ENCODE measurements at regions not wholly inside any gene's neighbourhood (a gene's known extent, or its start where the extent isn't known, plus 50 kb on each side); places are given as distances from the start of the nearest gene placed in this dataset.
A peak's percentile ranks its signal among the peaks of the same experiment; 100 is the strongest.

- Histone ChIP-seq H3K4me1 (ENCODE audit: control insufficient read depth in 3 of 3, insufficient read depth in 2 of 3, low read depth in 1 of 3, low read length in 2 of 3) (peaks cover 0 to 21% (median 0%) of the 10 kb centered on the region in 3 donors), H3K9me3 (ENCODE audit: control insufficient read depth in 2 of 2, insufficient read depth in 1 of 2, low read depth in 1 of 2, low read length in 1 of 2) (no peaks in the 10 kb centered on the region), H3K27me3 (ENCODE audit: control insufficient read depth in 3 of 3, insufficient read depth in 3 of 3, low read length in 3 of 3) (no peaks in the 10 kb centered on the region), H3K27ac (ENCODE audit: low read depth in 1 of 3, low read length in 2 of 3) (no peak overlapping the region), H3K36me3 (ENCODE audit: control insufficient read depth in 3 of 3, insufficient read depth in 2 of 3, low read depth in 1 of 3, low read length in 3 of 3) (no peaks in the 10 kb centered on the region), H3K4me3 (ENCODE audit: low read depth in 1 of 3, low read length in 3 of 3) (no peak overlapping the region)
- 14 to 59% (median 24%) methylated on average over 3 of the region's 3 CpGs for WGBS, 3 donors
- no peak for FAIRE-seq
- DNase-seq = peak; percentile 38 to 65
Measured at GRCh38 chr11:15765530-15765929, 590.8 kb downstream of the SOX6 start.

GRCh38 chr11:15768321-15768720 is 588.0 kb downstream of the SOX6 start:
- H3K9me3 ChIP-seq (ENCODE audit: control insufficient read depth in 2 of 2, insufficient read depth in 1 of 2, low read depth in 1 of 2, low read length in 1 of 2) = no peaks in the 10 kb centered on the region
- no peaks in the 10 kb centered on the region for H3K36me3 ChIP-seq (ENCODE audit: control insufficient read depth in 3 of 3, insufficient read depth in 2 of 3, low read depth in 1 of 3, low read length in 3 of 3)
- peaks cover 0 to 26% (median 0%) of the 10 kb centered on the region in 3 donors for H3K4me1 ChIP-seq (ENCODE audit: control insufficient read depth in 3 of 3, insufficient read depth in 2 of 3, low read depth in 1 of 3, low read length in 2 of 3)
- no peak for FAIRE-seq
- DNase-seq = no peak
- H3K27ac ChIP-seq (ENCODE audit: low read depth in 1 of 3, low read length in 2 of 3) = peak overlapping the region in 1 of 3 donors; percentile 78
- no peak overlapping the region for H3K4me3 ChIP-seq (ENCODE audit: low read depth in 1 of 3, low read length in 3 of 3)
- H3K27me3 ChIP-seq (ENCODE audit: control insufficient read depth in 3 of 3, insufficient read depth in 3 of 3, low read length in 3 of 3) = no peaks in the 10 kb centered on the region
- WGBS, 3 donors = 87 to 95% (median 93%) methylated on average over 5 of the region's 5 CpGs

- peaks cover 0 to 26% (median 0%) of the 10 kb centered on the region in 3 donors for H3K4me1 ChIP-seq (ENCODE audit: control insufficient read depth in 3 of 3, insufficient read depth in 2 of 3, low read depth in 1 of 3, low read length in 2 of 3)
- H3K4me3 ChIP-seq (ENCODE audit: low read depth in 1 of 3, low read length in 3 of 3) = no peak overlapping the region
- DNase-seq (peak; percentile 91 to 95), FAIRE-seq (no peak)
- WGBS, 3 donors = 17 to 63% (median 39%) methylated on average over 3 of the region's 3 CpGs
- no peaks in the 10 kb centered on the region for H3K27me3 ChIP-seq (ENCODE audit: control insufficient read depth in 3 of 3, insufficient read depth in 3 of 3, low read length in 3 of 3)
- H3K27ac ChIP-seq (ENCODE audit: low read depth in 1 of 3, low read length in 2 of 3) = peak overlapping the region in 1 of 3 donors; percentile 78
- no peaks in the 10 kb centered on the region for H3K36me3 ChIP-seq (ENCODE audit: control insufficient read depth in 3 of 3, insufficient read depth in 2 of 3, low read depth in 1 of 3, low read length in 3 of 3)
- no peaks in the 10 kb centered on the region for H3K9me3 ChIP-seq (ENCODE audit: control insufficient read depth in 2 of 2, insufficient read depth in 1 of 2, low read depth in 1 of 2, low read length in 1 of 2)
Measured at GRCh38 chr11:15769203-15769602, 587.1 kb downstream of the SOX6 start.

GRCh38 chr11:15770798-15771414 is 585.4 kb downstream of the SOX6 start:
- no peak for FAIRE-seq
- H3K9me3 ChIP-seq (ENCODE audit: control insufficient read depth in 2 of 2, insufficient read depth in 1 of 2, low read depth in 1 of 2, low read length in 1 of 2) = no peaks in the 10 kb centered on the region
- peaks cover 0 to 26% (median 0%) of the 10 kb centered on the region in 3 donors for H3K4me1 ChIP-seq (ENCODE audit: control insufficient read depth in 3 of 3, insufficient read depth in 2 of 3, low read depth in 1 of 3, low read length in 2 of 3)
- peak; percentile 31 to 39 for DNase-seq
- no peaks in the 10 kb centered on the region for H3K27me3 ChIP-seq (ENCODE audit: control insufficient read depth in 3 of 3, insufficient read depth in 3 of 3, low read length in 3 of 3)
- 87 to 100% (median 91%) methylated on average over 1 of the region's 1 CpG for WGBS, 3 donors
- no peak overlapping the region for H3K27ac ChIP-seq (ENCODE audit: low read depth in 1 of 3, low read length in 2 of 3)
- no peak overlapping the region for H3K4me3 ChIP-seq (ENCODE audit: low read depth in 1 of 3, low read length in 3 of 3)
- H3K36me3 ChIP-seq (ENCODE audit: control insufficient read depth in 3 of 3, insufficient read depth in 2 of 3, low read depth in 1 of 3, low read length in 3 of 3) = no peaks in the 10 kb centered on the region

GRCh38 chr11:15772547-15772946 is 583.8 kb downstream of the SOX6 start:
- no peak for FAIRE-seq

GRCh38 chr11:15772981-15773380 is 583.4 kb downstream of the SOX6 start:
- H3K4me1 ChIP-seq (ENCODE audit: control insufficient read depth in 3 of 3, insufficient read depth in 2 of 3, low read depth in 1 of 3, low read length in 2 of 3) = peaks cover 0 to 26% (median 0%) of the 10 kb centered on the region in 3 donors
- H3K9me3 ChIP-seq (ENCODE audit: control insufficient read depth in 2 of 2, insufficient read depth in 1 of 2, low read depth in 1 of 2, low read length in 1 of 2) = no peaks in the 10 kb centered on the region
- no peaks in the 10 kb centered on the region for H3K27me3 ChIP-seq (ENCODE audit: control insufficient read depth in 3 of 3, insufficient read depth in 3 of 3, low read length in 3 of 3)
- H3K36me3 ChIP-seq (ENCODE audit: control insufficient read depth in 3 of 3, insufficient read depth in 2 of 3, low read depth in 1 of 3, low read length in 3 of 3) = no peaks in the 10 kb centered on the region
- H3K27ac ChIP-seq (ENCODE audit: low read depth in 1 of 3, low read length in 2 of 3) = no peak overlapping the region
- no peak for FAIRE-seq
- no peak overlapping the region for H3K4me3 ChIP-seq (ENCODE audit: low read depth in 1 of 3, low read length in 3 of 3)
- DNase-seq = no peak

More at GRCh38 chr11:15772547-15772946, 583.8 kb downstream of the SOX6 start:
- Histone ChIP-seq H3K9me3 (ENCODE audit: control insufficient read depth in 2 of 2, insufficient read depth in 1 of 2, low read depth in 1 of 2, low read length in 1 of 2) (no peaks in the 10 kb centered on the region), H3K27ac (ENCODE audit: low read depth in 1 of 3, low read length in 2 of 3) (no peak overlapping the region), H3K36me3 (ENCODE audit: control insufficient read depth in 3 of 3, insufficient read depth in 2 of 3, low read depth in 1 of 3, low read length in 3 of 3) (no peaks in the 10 kb centered on the region), H3K4me3 (ENCODE audit: low read depth in 1 of 3, low read length in 3 of 3) (no peak overlapping the region), H3K4me1 (ENCODE audit: control insufficient read depth in 3 of 3, insufficient read depth in 2 of 3, low read depth in 1 of 3, low read length in 2 of 3) (peaks cover 0 to 26% (median 0%) of the 10 kb centered on the region in 3 donors), H3K27me3 (ENCODE audit: control insufficient read depth in 3 of 3, insufficient read depth in 3 of 3, low read length in 3 of 3) (no peaks in the 10 kb centered on the region)
- no peak for DNase-seq
- 84 to 90% (median 88%) methylated on average over 3 of the region's 3 CpGs for WGBS, 3 donors

GRCh38 chr11:15773476-15774387 is 582.6 kb downstream of the SOX6 start:
- Histone ChIP-seq H3K4me3 (ENCODE audit: low read depth in 1 of 3, low read length in 3 of 3) (no peak overlapping the region), H3K27ac (ENCODE audit: low read depth in 1 of 3, low read length in 2 of 3) (no peak overlapping the region), H3K27me3 (ENCODE audit: control insufficient read depth in 3 of 3, insufficient read depth in 3 of 3, low read length in 3 of 3) (no peaks in the 10 kb centered on the region), H3K9me3 (ENCODE audit: control insufficient read depth in 2 of 2, insufficient read depth in 1 of 2, low read depth in 1 of 2, low read length in 1 of 2) (no peaks in the 10 kb centered on the region), H3K36me3 (ENCODE audit: control insufficient read depth in 3 of 3, insufficient read depth in 2 of 3, low read depth in 1 of 3, low read length in 3 of 3) (no peaks in the 10 kb centered on the region), H3K4me1 (ENCODE audit: control insufficient read depth in 3 of 3, insufficient read depth in 2 of 3, low read depth in 1 of 3, low read length in 2 of 3) (peaks cover 0 to 21% (median 0%) of the 10 kb centered on the region in 3 donors)
- no peak for DNase-seq
- no peak for FAIRE-seq
- 75 to 88% (median 88%) methylated on average over 13 of the region's 13 CpGs for WGBS, 3 donors

- Histone ChIP-seq H3K27ac (ENCODE audit: low read depth in 1 of 3, low read length in 2 of 3) (no peak overlapping the region), H3K9me3 (ENCODE audit: control insufficient read depth in 2 of 2, insufficient read depth in 1 of 2, low read depth in 1 of 2, low read length in 1 of 2) (no peaks in the 10 kb centered on the region), H3K36me3 (ENCODE audit: control insufficient read depth in 3 of 3, insufficient read depth in 2 of 3, low read depth in 1 of 3, low read length in 3 of 3) (no peaks in the 10 kb centered on the region), H3K27me3 (ENCODE audit: control insufficient read depth in 3 of 3, insufficient read depth in 3 of 3, low read length in 3 of 3) (no peaks in the 10 kb centered on the region), H3K4me1 (ENCODE audit: control insufficient read depth in 3 of 3, insufficient read depth in 2 of 3, low read depth in 1 of 3, low read length in 2 of 3) (peaks cover 0 to 15% (median 0%) of the 10 kb centered on the region in 3 donors), H3K4me3 (ENCODE audit: low read depth in 1 of 3, low read length in 3 of 3) (no peak overlapping the region)
- DNase-seq (no peak), FAIRE-seq (no peak)
- 46 to 67% (median 59%) methylated on average over 4 of the region's 4 CpGs for WGBS, 3 donors
Measured at GRCh38 chr11:15774388-15774939, 581.9 kb downstream of the SOX6 start.

All from small intestine (tissue), 7 donors.